ENCODE measurements at regions not wholly inside any gene's neighbourhood (a gene's known extent, or its start where the extent isn't known, plus 50 kb on each side); places are given as distances from the start of the nearest gene placed in this dataset.

- no peak for FAIRE-seq
Observed at GRCh38 chr4:64975177-64975576, 565.9 kb upstream of the TECRL start.

More at GRCh38 chr4:64975177-64975576, 565.9 kb upstream of the TECRL start:
- no peak for DNase-seq (ENCODE audit: low spot score)
- ChIA-PET CTCF (ENCODE audit: low intra/inter-chr PET ratio, low total read pairs) (no interaction called here), POLR2A (no interaction called here)
- no TSS peak for BruUV-seq (replicated peaks)
- intact Hi-C loops (cut with micrococcal nuclease; ENCODE audit: unreplicated experiment) (no loop called here), in situ Hi-C loops (cut with HindIII; ENCODE audit: extremely low pct_ligation_motif_present, low pct_unique_long_range_greater_than_20kb) (no loop called here)
- TF ChIP-seq TERF1 (CRISPR knock-in tag; IDR thresholded peaks at IDR 0.05): no peak
- TF ChIP-seq ZFP36 (IDR thresholded peaks at IDR 0.05; ENCODE audit: borderline replicate concordance, low read depth, low read length, partially characterized antibody): no peak
- no peak for TF ChIP-seq SMYD3 (CRISPR knock-in tag; IDR thresholded peaks at IDR 0.05)
- no peak for TF ChIP-seq ESRRA (CRISPR knock-in tag; IDR thresholded peaks at IDR 0.05; ENCODE audit: low read depth)
- no peak for TF ChIP-seq RORA (CRISPR knock-in tag; IDR thresholded peaks at IDR 0.05)
- TF ChIP-seq ZNF362 (CRISPR knock-in tag; IDR thresholded peaks at IDR 0.05; ENCODE audit: borderline replicate concordance): no peak
- no peak for TF ChIP-seq CEBPB (IDR thresholded peaks at IDR 0.05; ENCODE audit: borderline replicate concordance, low read depth, low read length)
- no peak for TF ChIP-seq ZNF510 (CRISPR knock-in tag; IDR thresholded peaks at IDR 0.05; ENCODE audit: low read depth)
- TF ChIP-seq ZNF296 (CRISPR knock-in tag; conservative IDR thresholded peaks at IDR 0.05): no peak
- no peak for TF ChIP-seq BRCA1 (CRISPR knock-in tag; IDR thresholded peaks at IDR 0.05)
- no peak for TF ChIP-seq MLLT10 (CRISPR knock-in tag; IDR thresholded peaks at IDR 0.05)
- no peak for TF ChIP-seq SYNCRIP (IDR thresholded peaks at IDR 0.05; ENCODE audit: insufficient read depth, low read depth, low read length)
- TF ChIP-seq BCLAF1 (IDR thresholded peaks at IDR 0.05): no peak
- TF ChIP-seq ZHX1 (CRISPR knock-in tag; IDR thresholded peaks at IDR 0.05; ENCODE audit: low read depth): no peak
- TF ChIP-seq ZNF34 (CRISPR knock-in tag; IDR thresholded peaks at IDR 0.05; ENCODE audit: borderline replicate concordance): no peak
- no peak for TF ChIP-seq FOSL2 (CRISPR knock-in tag; IDR thresholded peaks at IDR 0.05)
- H3K79me2 ChIP-seq (ENCODE audit: insufficient read depth, low read length): no peaks in the 10 kb centered on the region
- H4K20me1 ChIP-seq (ENCODE audit: insufficient read depth, low read length): no peaks in the 10 kb centered on the region
- H2AFZ ChIP-seq (ENCODE audit: low read length): no peak overlapping the region
- H3K27me3 ChIP-seq (ENCODE audit: control insufficient read depth in 1 of 2, insufficient read depth in 2 of 2, low read length in 2 of 2): no peaks in the 10 kb centered on the region
- no peaks in the 10 kb centered on the region for H3K36me3 ChIP-seq (replicated peaks in 1 of 2; ENCODE audit: control insufficient read depth in 1 of 2, insufficient read depth in 2 of 2, low read length in 2 of 2)
- no peak overlapping the region for H3K4me3 ChIP-seq (replicated peaks in 1 of 3; ENCODE audit: insufficient read depth in 1 of 3, low read depth in 2 of 3, low read length in 3 of 3)
- no peak overlapping the region for H3K9ac ChIP-seq (ENCODE audit: insufficient read depth, low read depth, low read length)
- no peak for ATAC-seq
- H3K4me1 ChIP-seq (ENCODE audit: insufficient read depth, low read length): no peaks in the 10 kb centered on the region
- H3K4me2 ChIP-seq (ENCODE audit: low read depth, low read length): no peak overlapping the region
- H3K27ac ChIP-seq (ENCODE audit: extremely low read length, insufficient read depth, low read length): no peak overlapping the region
- no peaks in the 10 kb centered on the region for H3K9me3 ChIP-seq (ENCODE audit: low read length)

Data from HepG2 (cell line).